ENCODE measurements at regions not wholly inside any gene's neighbourhood (a gene's known extent, or its start where the extent isn't known, plus 50 kb on each side); places are given as distances from the start of the nearest gene placed in this dataset.

GRCh38 chr14:87231336-87232026 lies 761.5 kb downstream of the GALC start:
- Mint-ChIP-seq H3K9me3 (peaks cover 2 to 23% (median 12%) of the 10 kb centered on the region in 8 donors), H3K4me3 (no peak overlapping the region), H3K36me3 (no peaks in the 10 kb centered on the region), H3K4me1 (no peaks in the 10 kb centered on the region), H3K27me3 (no peaks in the 10 kb centered on the region), H3K27ac (no peak overlapping the region)
- POLR2A ChIA-PET (ENCODE audit: partially characterized antibody) = no interaction called here
- H3K27ac ChIP-seq (ENCODE audit: low read depth, low read length) = no peak overlapping the region
- no peaks in the 10 kb centered on the region for H3K9me3 ChIP-seq (ENCODE audit: control insufficient read depth in 1 of 2, low read length in 2 of 2)
- DNase-seq = no peak
- no peak overlapping the region for H3K4me3 ChIP-seq (ENCODE audit: low read length in 2 of 2)
- no peaks in the 10 kb centered on the region for H3K4me1 ChIP-seq (ENCODE audit: insufficient read depth, low read length)
- intact Hi-C loops (cut with micrococcal nuclease) = no loop called here
- no peaks in the 10 kb centered on the region for H3K36me3 ChIP-seq (ENCODE audit: insufficient read depth, low read length)
- H3K27me3 ChIP-seq (ENCODE audit: insufficient read depth, low read length) = no peaks in the 10 kb centered on the region
- CTCF ChIA-PET (ENCODE audit: partially characterized antibody) = no interaction called here

GRCh38 chr14:87230726-87231125 lies 762.3 kb downstream of the GALC start:
- CTCF ChIA-PET (ENCODE audit: partially characterized antibody) = no interaction called here
- Histone ChIP-seq H3K27me3 (ENCODE audit: insufficient read depth, low read length) (no peaks in the 10 kb centered on the region), H3K4me1 (ENCODE audit: insufficient read depth, low read length) (no peaks in the 10 kb centered on the region), H3K9me3 (ENCODE audit: control insufficient read depth in 1 of 2, low read length in 2 of 2) (no peaks in the 10 kb centered on the region), H3K4me3 (ENCODE audit: low read length in 2 of 2) (no peak overlapping the region), H3K36me3 (ENCODE audit: insufficient read depth, low read length) (no peaks in the 10 kb centered on the region), H3K27ac (ENCODE audit: low read depth, low read length) (no peak overlapping the region)
- H3K27ac Mint-ChIP-seq = no peak overlapping the region
- no peaks in the 10 kb centered on the region for H3K4me1 Mint-ChIP-seq
- POLR2A ChIA-PET (ENCODE audit: partially characterized antibody) = no interaction called here
- DNase-seq = no peak
- no peak overlapping the region for H3K4me3 Mint-ChIP-seq
- H3K9me3 Mint-ChIP-seq = peaks cover 2 to 20% (median 10%) of the 10 kb centered on the region in 8 donors
- no peaks in the 10 kb centered on the region for H3K36me3 Mint-ChIP-seq
- intact Hi-C loops (cut with micrococcal nuclease) = no loop called here
- no peaks in the 10 kb centered on the region for H3K27me3 Mint-ChIP-seq

- Histone ChIP-seq H3K27me3 (ENCODE audit: insufficient read depth, low read length) (no peaks in the 10 kb centered on the region), H3K36me3 (ENCODE audit: insufficient read depth, low read length) (no peaks in the 10 kb centered on the region), H3K4me1 (ENCODE audit: insufficient read depth, low read length) (no peaks in the 10 kb centered on the region), H3K27ac (ENCODE audit: low read depth, low read length) (no peak overlapping the region), H3K4me3 (ENCODE audit: low read length in 2 of 2) (no peak overlapping the region), H3K9me3 (ENCODE audit: control insufficient read depth in 1 of 2, low read length in 2 of 2) (no peaks in the 10 kb centered on the region)
- Mint-ChIP-seq H3K36me3 (no peaks in the 10 kb centered on the region), H3K27me3 (no peaks in the 10 kb centered on the region), H3K27ac (no peak overlapping the region), H3K9me3 (peaks cover 0 to 20% (median 7%) of the 10 kb centered on the region in 8 donors), H3K4me3 (no peak overlapping the region), H3K4me1 (no peaks in the 10 kb centered on the region)
- ChIA-PET CTCF (ENCODE audit: partially characterized antibody) (no interaction called here), POLR2A (ENCODE audit: partially characterized antibody) (no interaction called here)
- intact Hi-C loops (cut with micrococcal nuclease) = no loop called here
- no peak for DNase-seq
Measured at GRCh38 chr14:87229131-87229530, 763.9 kb downstream of the GALC start.

GRCh38 chr14:87217023-87217422 lies 776.0 kb downstream of the GALC start:
- peaks cover 0 to 20% (median 12%) of the 10 kb centered on the region in 8 donors for H3K9me3 Mint-ChIP-seq
- CTCF ChIA-PET (ENCODE audit: partially characterized antibody) = no interaction called here
- no peak overlapping the region for H3K27ac Mint-ChIP-seq
- no peaks in the 10 kb centered on the region for H3K36me3 ChIP-seq (ENCODE audit: insufficient read depth, low read length)
- H3K27me3 Mint-ChIP-seq = no peaks in the 10 kb centered on the region
- no peak overlapping the region for H3K4me3 ChIP-seq (ENCODE audit: low read length in 2 of 2)
- no peak for DNase-seq
- H3K9me3 ChIP-seq (ENCODE audit: control insufficient read depth in 1 of 2, low read length in 2 of 2) = no peaks in the 10 kb centered on the region
- no peak overlapping the region for H3K4me3 Mint-ChIP-seq
- peaks cover 0 to 3% (median 0%) of the 10 kb centered on the region in 4 donors for H3K4me1 Mint-ChIP-seq
- H3K27ac ChIP-seq (ENCODE audit: low read depth, low read length) = no peak overlapping the region
- POLR2A ChIA-PET (ENCODE audit: partially characterized antibody) = no interaction called here
- H3K27me3 ChIP-seq (ENCODE audit: insufficient read depth, low read length) = no peaks in the 10 kb centered on the region
- intact Hi-C loops (cut with micrococcal nuclease) = no loop called here
- no peaks in the 10 kb centered on the region for H3K4me1 ChIP-seq (ENCODE audit: insufficient read depth, low read length)
- no peaks in the 10 kb centered on the region for H3K36me3 Mint-ChIP-seq

DNA sequence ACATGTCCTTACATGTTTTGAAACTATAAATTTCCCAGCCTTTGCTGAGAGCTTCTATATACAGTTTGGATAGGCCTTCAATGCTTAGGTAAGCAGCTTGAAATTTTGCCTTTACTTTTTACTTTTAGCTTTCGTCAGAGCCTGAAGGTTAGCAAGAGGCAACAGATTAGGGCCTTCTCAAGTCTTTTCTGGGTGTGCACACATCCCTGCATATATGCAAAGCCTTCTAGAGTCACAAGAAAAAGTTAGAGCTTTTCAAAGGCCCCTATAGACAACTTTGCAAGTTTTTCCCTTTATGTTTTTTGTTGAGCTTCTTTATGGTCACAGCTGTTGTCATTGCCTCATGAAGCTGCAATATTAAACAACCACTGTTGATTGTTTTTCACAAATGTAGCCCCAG lies 778.4 kb downstream of the GALC start:
- DNase-seq = no peak
- H3K27ac ChIP-seq (ENCODE audit: low read depth, low read length) = no peak overlapping the region
- H3K36me3 Mint-ChIP-seq = no peaks in the 10 kb centered on the region
- POLR2A ChIA-PET (ENCODE audit: partially characterized antibody) = no interaction called here
- H3K4me1 Mint-ChIP-seq = peaks cover 0 to 3% (median 0%) of the 10 kb centered on the region in 4 donors
- no peak overlapping the region for H3K4me3 Mint-ChIP-seq
- no peaks in the 10 kb centered on the region for H3K27me3 Mint-ChIP-seq
- intact Hi-C loops (cut with micrococcal nuclease) = no loop called here
- no peak overlapping the region for H3K4me3 ChIP-seq (ENCODE audit: low read length in 2 of 2)
- H3K36me3 ChIP-seq (ENCODE audit: insufficient read depth, low read length) = no peaks in the 10 kb centered on the region
- no peaks in the 10 kb centered on the region for H3K4me1 ChIP-seq (ENCODE audit: insufficient read depth, low read length)
- peaks cover 0 to 15% (median 8%) of the 10 kb centered on the region in 8 donors for H3K9me3 Mint-ChIP-seq
- H3K9me3 ChIP-seq (ENCODE audit: control insufficient read depth in 1 of 2, low read length in 2 of 2) = no peaks in the 10 kb centered on the region
- H3K27me3 ChIP-seq (ENCODE audit: insufficient read depth, low read length) = no peaks in the 10 kb centered on the region
- CTCF ChIA-PET (ENCODE audit: partially characterized antibody) = no interaction called here
- H3K27ac Mint-ChIP-seq = no peak overlapping the region

DNA sequence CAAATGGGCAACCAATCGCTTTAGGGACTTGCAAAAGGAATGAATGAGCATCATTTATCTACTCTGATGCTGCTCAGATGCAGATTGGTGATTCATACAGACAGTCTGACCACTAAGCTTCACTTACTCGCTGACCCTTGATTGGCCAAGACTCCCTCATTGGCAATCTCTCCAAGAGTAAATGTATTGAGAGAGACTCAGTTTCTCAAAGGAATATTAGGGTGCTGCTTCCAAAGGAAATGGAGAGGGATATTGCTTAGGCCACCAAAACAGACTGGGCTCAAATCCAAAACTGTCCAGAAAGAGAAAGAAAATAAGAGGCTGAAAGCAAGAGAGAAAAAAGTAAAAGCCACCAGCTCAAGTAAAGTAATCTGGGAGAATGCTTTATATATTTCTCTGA lies 785.2 kb downstream of the GALC start:
- Histone ChIP-seq H3K4me1 (ENCODE audit: insufficient read depth, low read length) (no peaks in the 10 kb centered on the region), H3K27ac (ENCODE audit: low read depth, low read length) (no peak overlapping the region), H3K4me3 (ENCODE audit: low read length in 2 of 2) (no peak overlapping the region), H3K9me3 (ENCODE audit: control insufficient read depth in 1 of 2, low read length in 2 of 2) (no peaks in the 10 kb centered on the region), H3K27me3 (ENCODE audit: insufficient read depth, low read length) (no peaks in the 10 kb centered on the region), H3K36me3 (ENCODE audit: insufficient read depth, low read length) (no peaks in the 10 kb centered on the region)
- no peak overlapping the region for H3K27ac Mint-ChIP-seq
- intact Hi-C loops (cut with micrococcal nuclease) = no loop called here
- POLR2A ChIA-PET (ENCODE audit: partially characterized antibody) = no interaction called here
- peaks cover 0 to 3% (median 0%) of the 10 kb centered on the region in 4 donors for H3K4me1 Mint-ChIP-seq
- no peaks in the 10 kb centered on the region for H3K36me3 Mint-ChIP-seq
- DNase-seq = no peak
- no peak overlapping the region for H3K4me3 Mint-ChIP-seq
- CTCF ChIA-PET (ENCODE audit: partially characterized antibody) = no interaction called here
- no peaks in the 10 kb centered on the region for H3K27me3 Mint-ChIP-seq
- H3K9me3 Mint-ChIP-seq = peaks cover 0 to 16% (median 5%) of the 10 kb centered on the region in 8 donors

GRCh38 chr14:87205811-87206210 lies 787.2 kb downstream of the GALC start:
- no peak overlapping the region for H3K27ac ChIP-seq (ENCODE audit: low read depth, low read length)
- H3K9me3 Mint-ChIP-seq = peaks cover under 1 to 16% (median 3%) of the 10 kb centered on the region in 8 donors

DNA sequence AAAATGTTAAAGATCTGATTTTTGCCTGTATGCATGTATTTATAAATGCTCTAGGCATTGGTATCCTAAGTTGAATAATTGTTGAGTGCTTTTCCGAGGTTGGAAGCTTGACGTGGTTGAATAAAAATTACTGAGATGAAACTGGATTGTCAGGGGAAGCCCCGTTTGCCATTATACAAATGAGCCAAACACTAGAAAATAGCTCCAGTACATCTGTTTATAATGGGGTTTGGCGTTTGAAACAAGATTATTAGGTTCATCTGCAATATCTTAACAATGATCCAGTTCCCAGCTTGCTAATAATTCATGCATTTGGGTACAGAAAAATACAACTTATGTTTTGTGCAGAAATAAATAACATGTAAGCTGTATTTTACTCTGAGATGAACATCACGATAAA lies 789.6 kb downstream of the GALC start:
- no peaks in the 10 kb centered on the region for H3K4me1 Mint-ChIP-seq
- DNase-seq = no peak
- no peaks in the 10 kb centered on the region for H3K27me3 ChIP-seq (ENCODE audit: insufficient read depth, low read length)
- H3K9me3 Mint-ChIP-seq = peaks cover 2 to 14% (median 5%) of the 10 kb centered on the region in 8 donors
- H3K9me3 ChIP-seq (ENCODE audit: control insufficient read depth in 1 of 2, low read length in 2 of 2) = no peaks in the 10 kb centered on the region
- H3K27me3 Mint-ChIP-seq = no peaks in the 10 kb centered on the region
- POLR2A ChIA-PET (ENCODE audit: partially characterized antibody) = no interaction called here
- no peak overlapping the region for H3K4me3 ChIP-seq (ENCODE audit: low read length in 2 of 2)
- H3K27ac Mint-ChIP-seq = no peak overlapping the region
- CTCF ChIA-PET (ENCODE audit: partially characterized antibody) = no interaction called here
- intact Hi-C loops (cut with micrococcal nuclease) = no loop called here
- no peaks in the 10 kb centered on the region for H3K36me3 Mint-ChIP-seq
- H3K27ac ChIP-seq (ENCODE audit: low read depth, low read length) = no peak overlapping the region
- H3K4me3 Mint-ChIP-seq = no peak overlapping the region
- H3K36me3 ChIP-seq (ENCODE audit: insufficient read depth, low read length) = no peaks in the 10 kb centered on the region
- H3K4me1 ChIP-seq (ENCODE audit: insufficient read depth, low read length) = no peaks in the 10 kb centered on the region

More at GRCh38 chr14:87205811-87206210, 787.2 kb downstream of the GALC start:
- no peaks in the 10 kb centered on the region for H3K27me3 ChIP-seq (ENCODE audit: insufficient read depth, low read length)
- DNase-seq = no peak
- Mint-ChIP-seq H3K27me3 (no peaks in the 10 kb centered on the region), H3K4me3 (no peak overlapping the region), H3K4me1 (no peaks in the 10 kb centered on the region), H3K36me3 (no peaks in the 10 kb centered on the region), H3K27ac (no peak overlapping the region)
- intact Hi-C loops (cut with micrococcal nuclease) = no loop called here
- no peak overlapping the region for H3K4me3 ChIP-seq (ENCODE audit: low read length in 2 of 2)
- no peaks in the 10 kb centered on the region for H3K4me1 ChIP-seq (ENCODE audit: insufficient read depth, low read length)
- POLR2A ChIA-PET (ENCODE audit: partially characterized antibody) = no interaction called here
- no peaks in the 10 kb centered on the region for H3K9me3 ChIP-seq (ENCODE audit: control insufficient read depth in 1 of 2, low read length in 2 of 2)
- no peaks in the 10 kb centered on the region for H3K36me3 ChIP-seq (ENCODE audit: insufficient read depth, low read length)
- CTCF ChIA-PET (ENCODE audit: partially characterized antibody) = no interaction called here
